ENCODE measurements at regions not wholly inside any gene's neighbourhood (a gene's known extent, or its start where the extent isn't known, plus 50 kb on each side); places are given as distances from the start of the nearest gene placed in this dataset.

DNA sequence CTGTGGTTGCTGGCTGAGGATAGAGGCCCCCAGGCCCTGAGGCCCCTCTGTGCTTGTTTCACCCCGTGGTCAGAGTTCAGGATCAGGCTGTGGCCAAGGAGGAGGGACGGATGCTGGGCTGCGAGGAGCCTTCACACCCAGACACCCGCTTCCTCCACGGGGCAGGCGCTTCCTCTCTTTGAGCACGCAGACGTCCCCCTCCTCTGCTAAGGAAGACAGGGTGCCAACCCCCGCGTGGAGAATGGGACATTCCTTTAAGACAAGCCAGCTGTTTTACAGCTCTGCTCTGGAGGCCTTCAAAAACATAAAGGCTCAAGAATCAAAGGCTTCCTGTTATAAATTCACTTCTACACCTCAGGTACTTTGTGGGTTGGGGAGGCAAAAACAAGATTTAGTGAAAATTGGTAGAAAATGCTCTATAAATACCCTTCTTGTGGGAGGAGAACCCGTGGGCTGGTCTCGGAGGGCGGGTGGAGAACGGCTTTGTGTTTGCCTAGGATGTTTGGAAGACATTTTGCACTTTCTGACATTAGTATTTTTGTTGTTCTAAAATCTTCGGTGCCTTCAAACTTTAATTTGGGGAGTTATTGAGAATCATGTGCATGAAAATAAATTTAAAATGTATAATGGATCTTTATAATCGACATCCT is 60.8 kb upstream of the FOXF1 start:
- POLR2A ChIA-PET (ENCODE audit: unreplicated experiment), result no interaction called here
- Histone ChIP-seq H4K20me1 (ENCODE audit: insufficient read depth) (no peaks in the 10 kb centered on the region), H3K4me2 (no peak overlapping the region), H2AFZ (no peak overlapping the region), H3K36me3 (ENCODE audit: low read depth) (no peaks in the 10 kb centered on the region), H3K27me3 (ENCODE audit: insufficient read depth, low read depth) (peaks cover 96% of the 10 kb centered on the region), H3K4me1 (replicated peaks; ENCODE audit: insufficient read depth) (no peaks in the 10 kb centered on the region), H3K79me2 (ENCODE audit: low read depth) (no peaks in the 10 kb centered on the region), H3K9me3 (ENCODE audit: insufficient read depth, low read depth) (no peaks in the 10 kb centered on the region), H3K27ac (no peak overlapping the region), H3F3A (ENCODE audit: insufficient read depth, low read depth) (no peaks in the 10 kb centered on the region), H3K4me3 (no peak overlapping the region), H3K9me2 (ENCODE audit: insufficient read depth) (no peaks in the 10 kb centered on the region)
- TF ChIP-seq CTCF (conservative IDR thresholded peaks at IDR 0.05) (no peak), EZH2 (IDR thresholded peaks at IDR 0.05; ENCODE audit: low read depth) (no peak)
- CTCF ChIA-PET, result no interaction called here
- BruUV-seq (replicated peaks), result no TSS peak
- no peak for DNase-seq
- intact Hi-C loops (cut with micrococcal nuclease; ENCODE audit: unreplicated experiment), result no loop called here

- Histone ChIP-seq H3K4me3 (no peak overlapping the region), H3K4me2 (no peak overlapping the region), H3K27ac (no peak overlapping the region), H3K9me3 (ENCODE audit: insufficient read depth, low read depth) (no peaks in the 10 kb centered on the region), H3F3A (ENCODE audit: insufficient read depth, low read depth) (no peaks in the 10 kb centered on the region), H4K20me1 (ENCODE audit: insufficient read depth) (no peaks in the 10 kb centered on the region), H3K27me3 (ENCODE audit: insufficient read depth, low read depth) (peaks cover 96% of the 10 kb centered on the region), H2AFZ (no peak overlapping the region), H3K79me2 (ENCODE audit: low read depth) (no peaks in the 10 kb centered on the region), H3K9me2 (ENCODE audit: insufficient read depth) (no peaks in the 10 kb centered on the region), H3K4me1 (replicated peaks; ENCODE audit: insufficient read depth) (no peaks in the 10 kb centered on the region), H3K36me3 (ENCODE audit: low read depth) (no peaks in the 10 kb centered on the region)
- CTCF ChIA-PET, result no interaction called here
- POLR2A ChIA-PET (ENCODE audit: unreplicated experiment), result interaction anchor here (0.5 kb wide), 1 partner anchor 421 kb away, joined by 4 read pairs; no protein-coding TSS in a partner anchor
- intact Hi-C loops (cut with micrococcal nuclease; ENCODE audit: unreplicated experiment), result no loop called here
- no TSS peak for BruUV-seq (replicated peaks)
- DNase-seq, result no peak
- TF ChIP-seq EZH2 (IDR thresholded peaks at IDR 0.05; ENCODE audit: low read depth) (no peak), CTCF (conservative IDR thresholded peaks at IDR 0.05) (no peak)
Observed at GRCh38 chr16:86450691-86451090, 59.6 kb upstream of the FOXF1 start.

- no TSS peak for BruUV-seq (replicated peaks)
- Histone ChIP-seq H3K36me3 (ENCODE audit: low read depth) (no peaks in the 10 kb centered on the region), H3F3A (ENCODE audit: insufficient read depth, low read depth) (no peaks in the 10 kb centered on the region), H3K9me3 (ENCODE audit: insufficient read depth, low read depth) (no peaks in the 10 kb centered on the region), H3K9me2 (ENCODE audit: insufficient read depth) (no peaks in the 10 kb centered on the region), H3K4me3 (no peak overlapping the region), H3K27ac (no peak overlapping the region), H4K20me1 (ENCODE audit: insufficient read depth) (no peaks in the 10 kb centered on the region), H3K4me2 (no peak overlapping the region), H2AFZ (no peak overlapping the region), H3K79me2 (ENCODE audit: low read depth) (no peaks in the 10 kb centered on the region), H3K4me1 (replicated peaks; ENCODE audit: insufficient read depth) (no peaks in the 10 kb centered on the region), H3K27me3 (ENCODE audit: insufficient read depth, low read depth) (peaks cover 95% of the 10 kb centered on the region)
- no peak for TF ChIP-seq EZH2 (IDR thresholded peaks at IDR 0.05; ENCODE audit: low read depth)
- no peak for TF ChIP-seq CTCF (conservative IDR thresholded peaks at IDR 0.05)
- intact Hi-C loops (cut with micrococcal nuclease; ENCODE audit: unreplicated experiment), result no loop called here
- POLR2A ChIA-PET (ENCODE audit: unreplicated experiment), result no interaction called here
- DNase-seq, result no peak
- CTCF ChIA-PET, result no interaction called here
Observed at GRCh38 chr16:86452451-86452850, 57.9 kb upstream of the FOXF1 start.

Data from PC-9 (cell line).